Smooth muscle cell (in vitro differentiated cells): ENCODE measurements at regions not wholly inside any gene's neighbourhood (a gene's known extent, or its start where the extent isn't known, plus 50 kb on each side); places are given as distances from the start of the nearest gene placed in this dataset.

Experiments used
- DNase-seq: peaks from one replicate; lab custom pipeline; 2025; ENCODE audit not compliant: unreplicated experiment; lab: John Stamatoyannopoulos, UW
- H2AFZ ChIP-seq: fragments of 200-600 bp; sonication (generic); 2 replicates; pipeline ENCODE4 v1.6.0; 2016; ENCODE audit warnings: antibody characterized with exemption, low read depth, mild to moderate bottlenecking
- H3F3A ChIP-seq: fragments of 200-600 bp; sonication (generic); 2 replicates; pipeline ENCODE4 v1.6.0; 2017; ENCODE audit warnings: antibody characterized with exemption, low read depth
- H3K27ac ChIP-seq: fragments of 200-600 bp; sonication (generic); 2 replicates; pipeline ENCODE4 v1.5.1; 2016; ENCODE audit warnings: low read depth, mild to moderate bottlenecking
- H3K27me3 ChIP-seq: fragments of 200-600 bp; sonication (generic); 2 replicates; pipeline ENCODE4 v1.6.1; 2016; ENCODE audit warnings: low read depth, mild to moderate bottlenecking
- H3K36me3 ChIP-seq: fragments of 200-600 bp; sonication (generic); 2 replicates; pipeline ENCODE4 v1.5.1; 2016; ENCODE audit warnings: low read depth
- H3K4me1 ChIP-seq: fragments of 200-600 bp; sonication (generic); 2 replicates; pipeline ENCODE4 v1.5.1; 2016; ENCODE audit warnings: low read depth
- H3K4me2 ChIP-seq: fragments of 200-600 bp; sonication (generic); 2 replicates; pipeline ENCODE4 v1.6.0; 2016; ENCODE audit warnings: mild to moderate bottlenecking
- H3K4me3 ChIP-seq: fragments of 200-600 bp; sonication (generic); 2 replicates; pipeline ENCODE4 v1.5.1; 2016; ENCODE audit warnings: mild to moderate bottlenecking
- H3K79me2 ChIP-seq: fragments of 200-600 bp; sonication (generic); 2 replicates; pipeline ENCODE4 v1.6.0; 2016; ENCODE audit warnings: low read depth, mild to moderate bottlenecking
- H3K9ac ChIP-seq: fragments of 200-600 bp; sonication (generic); 2 replicates; pipeline ENCODE4 v1.6.0; 2016; ENCODE audit warnings: low read depth
- H3K9me3 ChIP-seq: fragments of 200-600 bp; sonication (generic); replicated peaks from 2 replicates; pipeline ENCODE4 v1.5.1; 2016; ENCODE audit warnings: low read depth
- H4K20me1 ChIP-seq: fragments of 200-600 bp; sonication (generic); 2 replicates; pipeline ENCODE4 v1.6.0; 2016; ENCODE audit warnings: low read depth
- CTCF ChIP-seq: fragments of 200-600 bp; sonication (generic); IDR thresholded peaks from 2 replicates; pipeline ENCODE4 v1.5.1; 2017; ENCODE audit warnings: borderline replicate concordance, mild to moderate bottlenecking, antibody characterized with exemption; ENCODE audit not compliant: insufficient read depth, poor library complexity, severe bottlenecking
- WGBS: methylation state at CpG from one replicate; pipeline ENCODE4 v1.1.7; 2016; ENCODE audit warnings: low lambda C conversion rate; 5-methylcytosine and 5-hydroxymethylcytosine counted together

GRCh38 chr15:70420086-70420947, 322.6 kb upstream of the TLE3 start:
- Histone ChIP-seq H3K79me2 (no peaks in the 10 kb centered on the region), H3K4me2 (no peak overlapping the region), H3K4me3 (no peak overlapping the region), H3K27me3 (peaks cover 12% of the 10 kb centered on the region), H3K36me3 (no peaks in the 10 kb centered on the region), H3K9ac (no peak overlapping the region), H4K20me1 (no peaks in the 10 kb centered on the region), H2AFZ (no peak overlapping the region), H3K27ac (no peak overlapping the region), H3K9me3 (no peaks in the 10 kb centered on the region), H3F3A (no peaks in the 10 kb centered on the region), H3K4me1 (no peaks in the 10 kb centered on the region)
- no peak for DNase-seq
- TF ChIP-seq CTCF, result no peak
- 49% methylated on average over 4 of the region's 4 CpGs for WGBS

- Histone ChIP-seq H3K27me3 (peaks cover 12% of the 10 kb centered on the region), H3K9ac (no peak overlapping the region), H3K4me3 (no peak overlapping the region), H4K20me1 (no peaks in the 10 kb centered on the region), H3K4me1 (no peaks in the 10 kb centered on the region), H3F3A (no peaks in the 10 kb centered on the region), H3K79me2 (no peaks in the 10 kb centered on the region), H2AFZ (no peak overlapping the region), H3K9me3 (no peaks in the 10 kb centered on the region), H3K4me2 (no peak overlapping the region), H3K27ac (no peak overlapping the region), H3K36me3 (no peaks in the 10 kb centered on the region)
- WGBS, result 94% methylated on average over 11 of the region's 11 CpGs
- TF ChIP-seq CTCF, result no peak
- DNase-seq, result no peak
Observed at GRCh38 chr15:70418943-70419342, 321.2 kb upstream of the TLE3 start.

GRCh38 chr15:70417535-70417934, 319.8 kb upstream of the TLE3 start:
- H3K27me3 ChIP-seq, result peaks cover 6% of the 10 kb centered on the region
- no peak overlapping the region for H2AFZ ChIP-seq
- H3K36me3 ChIP-seq, result no peaks in the 10 kb centered on the region
- TF ChIP-seq CTCF, result no peak
- no peaks in the 10 kb centered on the region for H4K20me1 ChIP-seq
- H3K4me1 ChIP-seq, result no peaks in the 10 kb centered on the region
- H3K9me3 ChIP-seq, result no peaks in the 10 kb centered on the region
- H3K4me3 ChIP-seq, result no peak overlapping the region
- H3K9ac ChIP-seq, result no peak overlapping the region
- H3K27ac ChIP-seq, result no peak overlapping the region
- WGBS, result 91% methylated on average over 6 of the region's 6 CpGs
- DNase-seq, result no peak
- H3K4me2 ChIP-seq, result no peak overlapping the region
- no peaks in the 10 kb centered on the region for H3F3A ChIP-seq
- H3K79me2 ChIP-seq, result no peaks in the 10 kb centered on the region

GRCh38 chr15:70416829-70417228, 319.1 kb upstream of the TLE3 start:
- no peaks in the 10 kb centered on the region for H3F3A ChIP-seq
- no peak overlapping the region for H3K4me3 ChIP-seq
- no peak overlapping the region for H2AFZ ChIP-seq
- no peaks in the 10 kb centered on the region for H3K9me3 ChIP-seq
- H3K9ac ChIP-seq, result no peak overlapping the region
- no peak for DNase-seq
- no peaks in the 10 kb centered on the region for H4K20me1 ChIP-seq
- 57% methylated on average over 2 of the region's 2 CpGs for WGBS
- TF ChIP-seq CTCF, result no peak
- no peak overlapping the region for H3K4me2 ChIP-seq
- H3K27me3 ChIP-seq, result peaks cover 6% of the 10 kb centered on the region
- H3K36me3 ChIP-seq, result no peaks in the 10 kb centered on the region
- H3K4me1 ChIP-seq, result no peaks in the 10 kb centered on the region
- no peak overlapping the region for H3K27ac ChIP-seq
- H3K79me2 ChIP-seq, result no peaks in the 10 kb centered on the region
